KMS-11 (cell line): ENCODE measurements at regions not wholly inside any gene's neighbourhood (a gene's known extent, or its start where the extent isn't known, plus 50 kb on each side); places are given as distances from the start of the nearest gene placed in this dataset.

ENCODE experiments used
- H2AFZ ChIP-seq: fragments of 200-600 bp; sonication (generic); 2 replicates; pipeline ENCODE4 v1.6.1; 2016; ENCODE audit warnings: antibody characterized with exemption, mixed run types, low read depth
- H3K27ac ChIP-seq: fragments of 200-600 bp; sonication (generic); 2 replicates; pipeline ENCODE4 v1.6.1; 2016; ENCODE audit warnings: mild to moderate bottlenecking, mixed run types
- H3K27me3 ChIP-seq: fragments of 200-600 bp; sonication (generic); 2 replicates; pipeline ENCODE4 v1.6.1; 2017; ENCODE audit warnings: mild to moderate bottlenecking, low read depth, mixed run types, moderate library complexity; ENCODE audit not compliant: insufficient read depth
- H3K36me3 ChIP-seq: fragments of 200-600 bp; sonication (generic); 2 replicates; pipeline ENCODE4 v1.6.1; 2017; ENCODE audit warnings: mild to moderate bottlenecking, mixed run types; ENCODE audit not compliant: insufficient read depth
- H3K4me1 ChIP-seq: fragments of 200-600 bp; sonication (generic); 2 replicates; pipeline ENCODE4 v1.6.1; 2016; ENCODE audit warnings: mild to moderate bottlenecking, low read depth, mixed run types; ENCODE audit not compliant: poor library complexity, severe bottlenecking
- H3K4me2 ChIP-seq: fragments of 200-600 bp; sonication (generic); 2 replicates; pipeline ENCODE4 v1.7.0; 2016; ENCODE audit warnings: mild to moderate bottlenecking, mixed run types
- H3K4me3 ChIP-seq: fragments of 200-600 bp; sonication (generic); IDR thresholded peaks from 2 replicates; pipeline ENCODE4 v1.6.1; 2017; ENCODE audit warnings: low read depth, low read length, mixed read lengths; ENCODE audit not compliant: insufficient read depth
- H3K79me2 ChIP-seq: fragments of 200-600 bp; sonication (generic); 2 replicates; pipeline ENCODE4 v1.6.1; 2016; ENCODE audit warnings: low read depth, mixed run types; ENCODE audit not compliant: insufficient read depth
- H3K9ac ChIP-seq: fragments of 200-600 bp; sonication (generic); 2 replicates; pipeline ENCODE4 v1.6.1; 2016; ENCODE audit warnings: mild to moderate bottlenecking, mixed run types
- H4K20me1 ChIP-seq: fragments of 200-600 bp; sonication (generic); 2 replicates; pipeline ENCODE4 v1.6.1; 2016; ENCODE audit warnings: mild to moderate bottlenecking, mixed run types; ENCODE audit not compliant: insufficient read depth
- TF ChIP-seq, protein P1 (sequence below): fragments of 200-600 bp; sonication (generic); conservative IDR thresholded peaks from 2 replicates; pipeline ENCODE4 v1.6.1; 2017; ENCODE audit warnings: low read depth, mild to moderate bottlenecking, antibody characterized with exemption, low read length, moderate library complexity, mixed read lengths

DNA sequence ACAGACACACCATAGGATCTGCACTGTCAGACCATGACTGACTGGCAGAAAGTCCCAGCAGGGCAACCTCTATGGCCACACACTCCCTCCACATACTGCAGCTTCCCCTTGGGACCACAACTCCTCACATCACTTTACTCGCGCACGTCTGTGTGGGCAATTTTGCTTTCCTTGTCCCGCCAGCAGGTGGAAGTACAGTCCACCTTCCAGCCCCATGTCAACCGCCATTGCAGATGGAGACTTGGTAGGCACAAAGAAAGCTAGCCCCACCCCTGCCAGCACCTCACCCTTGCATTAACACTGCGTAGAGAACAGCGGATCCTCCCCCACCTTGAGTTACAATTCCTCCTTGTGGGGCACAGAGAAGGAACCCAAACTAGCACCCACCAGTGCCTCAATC is 74.4 kb upstream of the NAP1L2 start:
- no peak overlapping the region for H2AFZ ChIP-seq
- no peaks in the 10 kb centered on the region for H3K79me2 ChIP-seq
- no peak overlapping the region for H3K9ac ChIP-seq
- H3K4me1 ChIP-seq = peaks cover 5% of the 10 kb centered on the region
- H3K36me3 ChIP-seq = no peaks in the 10 kb centered on the region
- H4K20me1 ChIP-seq = no peaks in the 10 kb centered on the region
- H3K27me3 ChIP-seq = no peaks in the 10 kb centered on the region
- no peak overlapping the region for H3K4me2 ChIP-seq
- no peak overlapping the region for H3K27ac ChIP-seq
- TF ChIP-seq, protein P1, sequence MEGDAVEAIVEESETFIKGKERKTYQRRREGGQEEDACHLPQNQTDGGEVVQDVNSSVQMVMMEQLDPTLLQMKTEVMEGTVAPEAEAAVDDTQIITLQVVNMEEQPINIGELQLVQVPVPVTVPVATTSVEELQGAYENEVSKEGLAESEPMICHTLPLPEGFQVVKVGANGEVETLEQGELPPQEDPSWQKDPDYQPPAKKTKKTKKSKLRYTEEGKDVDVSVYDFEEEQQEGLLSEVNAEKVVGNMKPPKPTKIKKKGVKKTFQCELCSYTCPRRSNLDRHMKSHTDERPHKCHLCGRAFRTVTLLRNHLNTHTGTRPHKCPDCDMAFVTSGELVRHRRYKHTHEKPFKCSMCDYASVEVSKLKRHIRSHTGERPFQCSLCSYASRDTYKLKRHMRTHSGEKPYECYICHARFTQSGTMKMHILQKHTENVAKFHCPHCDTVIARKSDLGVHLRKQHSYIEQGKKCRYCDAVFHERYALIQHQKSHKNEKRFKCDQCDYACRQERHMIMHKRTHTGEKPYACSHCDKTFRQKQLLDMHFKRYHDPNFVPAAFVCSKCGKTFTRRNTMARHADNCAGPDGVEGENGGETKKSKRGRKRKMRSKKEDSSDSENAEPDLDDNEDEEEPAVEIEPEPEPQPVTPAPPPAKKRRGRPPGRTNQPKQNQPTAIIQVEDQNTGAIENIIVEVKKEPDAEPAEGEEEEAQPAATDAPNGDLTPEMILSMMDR = 0 out of 2 replicates have a peak, but pooled peaks have one; percentile 16
- H3K4me3 ChIP-seq = no peak overlapping the region

DNA sequence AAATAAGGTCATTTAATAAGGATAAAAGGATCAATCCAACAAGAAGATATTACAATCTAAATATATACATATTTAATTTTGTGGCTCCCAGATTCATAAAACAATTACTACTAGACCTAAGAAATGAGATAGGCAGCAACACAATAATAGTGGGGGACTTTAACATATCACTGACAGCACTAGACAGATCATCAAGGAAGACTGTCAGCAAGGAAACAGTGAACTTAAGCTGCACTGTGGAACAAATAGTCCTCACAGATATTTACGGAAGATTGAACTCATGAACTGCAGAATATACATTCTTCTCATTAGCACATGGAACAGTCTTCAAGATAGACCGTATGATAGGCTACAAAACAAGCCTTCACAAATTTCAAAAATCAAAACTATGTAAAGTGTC is 56.1 kb upstream of the NAP1L2 start:
- H3K9ac ChIP-seq = no peak overlapping the region
- H2AFZ ChIP-seq = no peak overlapping the region
- H3K36me3 ChIP-seq = no peaks in the 10 kb centered on the region
- no peaks in the 10 kb centered on the region for H3K79me2 ChIP-seq
- no peak overlapping the region for H3K27ac ChIP-seq
- H3K27me3 ChIP-seq = no peaks in the 10 kb centered on the region
- H4K20me1 ChIP-seq = no peaks in the 10 kb centered on the region
- no peak overlapping the region for H3K4me3 ChIP-seq
- no peak overlapping the region for H3K4me2 ChIP-seq
- H3K4me1 ChIP-seq = peaks cover 34% of the 10 kb centered on the region
- TF ChIP-seq, protein P1 = no peak

DNA sequence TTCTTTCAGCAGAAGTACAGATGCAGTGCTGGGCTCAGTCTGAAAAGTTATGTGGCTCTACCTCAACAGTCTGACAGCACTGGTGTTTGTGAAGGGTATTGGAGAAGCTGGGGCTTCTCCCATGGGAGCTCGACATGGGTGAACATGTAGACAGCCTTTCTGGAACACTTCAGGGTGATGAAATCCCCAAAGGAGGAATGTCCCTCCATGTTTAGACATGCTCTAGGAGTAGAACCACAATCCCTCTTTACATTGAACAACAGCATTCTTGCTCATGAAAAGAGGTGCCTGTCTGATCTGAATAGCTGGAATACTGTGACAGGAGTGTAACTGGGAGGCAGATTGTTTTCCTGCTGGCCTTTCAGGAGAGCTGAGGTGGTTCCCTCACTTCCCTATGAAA is 53.8 kb upstream of the NAP1L2 start:
- Histone ChIP-seq H3K27ac (no peak overlapping the region), H3K36me3 (no peaks in the 10 kb centered on the region), H3K9ac (no peak overlapping the region), H3K4me3 (no peak overlapping the region), H3K27me3 (no peaks in the 10 kb centered on the region), H3K4me2 (no peak overlapping the region), H2AFZ (no peak overlapping the region), H4K20me1 (no peaks in the 10 kb centered on the region), H3K79me2 (no peaks in the 10 kb centered on the region), H3K4me1 (peaks cover 38% of the 10 kb centered on the region)
- TF ChIP-seq, protein P1 = no peak

DNA sequence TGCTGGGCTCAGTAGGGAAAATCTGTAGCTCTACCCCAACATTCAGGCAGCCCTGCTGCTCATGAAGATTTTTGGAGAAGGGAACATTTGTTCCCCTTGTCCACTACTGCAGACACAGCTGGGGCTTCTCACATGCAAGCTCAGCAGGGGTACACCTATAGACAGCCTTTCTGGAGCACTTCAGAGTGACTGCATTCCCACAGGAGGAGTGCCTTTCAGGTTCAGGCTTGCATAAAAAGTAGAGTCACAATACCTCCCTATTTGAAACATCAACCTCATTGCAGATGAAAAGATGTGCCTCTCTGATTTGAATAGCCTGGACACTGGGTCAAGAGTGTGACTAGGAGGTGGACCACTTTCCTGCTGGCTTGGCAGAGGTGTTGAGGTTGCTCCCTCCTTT is 53.3 kb upstream of the NAP1L2 start:
- Histone ChIP-seq H3K27me3 (no peaks in the 10 kb centered on the region), H3K27ac (no peak overlapping the region), H3K9ac (no peak overlapping the region), H2AFZ (no peak overlapping the region), H3K4me3 (no peak overlapping the region), H3K4me2 (peak overlapping the region; percentile 57; the same call in 1 of the 2 replicates), H3K4me1 (peaks cover 38% of the 10 kb centered on the region), H3K36me3 (no peaks in the 10 kb centered on the region), H4K20me1 (no peaks in the 10 kb centered on the region), H3K79me2 (no peaks in the 10 kb centered on the region)
- TF ChIP-seq, protein P1 = no peak
